ENCODE measurements at regions not wholly inside any gene's neighbourhood (a gene's known extent, or its start where the extent isn't known, plus 50 kb on each side); places are given as distances from the start of the nearest gene placed in this dataset.
"Not testable (repeated sequence)": the region's sequence is repeated elsewhere in the genome, so short reads cannot be mapped to it uniquely, and the experiment has no call there.

- H3K27ac ChIP-seq (replicated peaks); H3K27me3 ChIP-seq (ENCODE audit: insufficient read depth, poor library complexity, severe bottlenecking); DNase-seq (ENCODE audit: low read depth in 1 of 2, low spot score in 1 of 2); H3K4me3 ChIP-seq (replicated peaks; ENCODE audit: insufficient read depth, low read length): not testable (repeated sequence)
Measured at GRCh38 chr12:97897881-97898280, 435.3 kb downstream of the RMST start.

- Histone ChIP-seq H3K4me3 (replicated peaks; ENCODE audit: insufficient read depth, low read length) (no peak overlapping the region), H3K27ac (replicated peaks) (no peak overlapping the region), H3K27me3 (ENCODE audit: insufficient read depth, poor library complexity, severe bottlenecking) (no peaks in the 10 kb centered on the region)
- no peak for DNase-seq (ENCODE audit: low read depth in 1 of 2, low spot score in 1 of 2)
- no peak for TF ChIP-seq GABPA (IDR thresholded peaks at IDR 0.05; ENCODE audit: low read depth)
- no peak for TF ChIP-seq SPI1 (IDR thresholded peaks at IDR 0.05; ENCODE audit: borderline replicate concordance, low read depth)
- no peak for TF ChIP-seq REST (IDR thresholded peaks at IDR 0.05; ENCODE audit: insufficient replicate concordance, low read depth)
- no peak for TF ChIP-seq POLR2AphosphoS5 (IDR thresholded peaks at IDR 0.05; ENCODE audit: low read depth)
- no peak for TF ChIP-seq CTCF (IDR thresholded peaks at IDR 0.05; ENCODE audit: insufficient read depth, low read length)
Measured at GRCh38 chr12:97899529-97899928, 436.9 kb downstream of the RMST start.

- Histone ChIP-seq H3K4me3 (replicated peaks; ENCODE audit: insufficient read depth, low read length) (no peak overlapping the region), H3K27ac (replicated peaks) (no peak overlapping the region), H3K27me3 (ENCODE audit: insufficient read depth, poor library complexity, severe bottlenecking) (no peaks in the 10 kb centered on the region)
- TF ChIP-seq GABPA (IDR thresholded peaks at IDR 0.05; ENCODE audit: low read depth): no peak
- TF ChIP-seq POLR2AphosphoS5 (IDR thresholded peaks at IDR 0.05; ENCODE audit: low read depth): no peak
- no peak for TF ChIP-seq REST (IDR thresholded peaks at IDR 0.05; ENCODE audit: insufficient replicate concordance, low read depth)
- TF ChIP-seq CTCF (IDR thresholded peaks at IDR 0.05; ENCODE audit: insufficient read depth, low read length): no peak
- no peak for TF ChIP-seq SPI1 (IDR thresholded peaks at IDR 0.05; ENCODE audit: borderline replicate concordance, low read depth)
- DNase-seq (ENCODE audit: low read depth in 1 of 2, low spot score in 1 of 2): no peak
Measured at GRCh38 chr12:97899956-97900355, 437.4 kb downstream of the RMST start.

GRCh38 chr12:97903356-97903755 is 440.8 kb downstream of the RMST start:
- Histone ChIP-seq H3K27ac (replicated peaks) (no peak overlapping the region), H3K4me3 (replicated peaks; ENCODE audit: insufficient read depth, low read length) (no peak overlapping the region), H3K27me3 (ENCODE audit: insufficient read depth, poor library complexity, severe bottlenecking) (no peaks in the 10 kb centered on the region)
- DNase-seq (ENCODE audit: low read depth in 1 of 2, low spot score in 1 of 2): no peak
- no peak for TF ChIP-seq GABPA (IDR thresholded peaks at IDR 0.05; ENCODE audit: low read depth)
- TF ChIP-seq CTCF (IDR thresholded peaks at IDR 0.05; ENCODE audit: insufficient read depth, low read length): no peak
- no peak for TF ChIP-seq POLR2AphosphoS5 (IDR thresholded peaks at IDR 0.05; ENCODE audit: low read depth)
- TF ChIP-seq REST (IDR thresholded peaks at IDR 0.05; ENCODE audit: insufficient replicate concordance, low read depth): no peak
- no peak for TF ChIP-seq SPI1 (IDR thresholded peaks at IDR 0.05; ENCODE audit: borderline replicate concordance, low read depth)

Data from HL-60 (cell line).